Liver (tissue), 7 donors: ENCODE measurements at regions not wholly inside any gene's neighbourhood (a gene's known extent, or its start where the extent isn't known, plus 50 kb on each side); places are given as distances from the start of the nearest gene placed in this dataset.

Experiments used
- DNase-seq: peaks from one replicate; pipeline ENCODE4 v3.0.0-alpha.2; 2017; ENCODE audit warnings: low spot score
- H3K27ac ChIP-seq, 2 donors: one replicate each; pipeline ENCODE4 v1.7.0; 2013; ENCODE audit warnings: inconsistent platforms in 2 of 2, low read length in 2 of 2, control low read depth in 1 of 2, low read depth in 1 of 2, mild to moderate bottlenecking in 1 of 2
- H3K27me3 ChIP-seq, 4 donors: one replicate each; pipeline versions ENCODE4 v1.6.1 to v1.7.0; 2013; ENCODE audit warnings: low read length in 3 of 4, inconsistent platforms in 1 of 4, mild to moderate bottlenecking in 1 of 4, moderate library complexity in 1 of 4; ENCODE audit not compliant: control insufficient read depth in 4 of 4, insufficient read depth in 4 of 4
- H3K36me3 ChIP-seq, 4 donors: one replicate each; pipeline versions ENCODE4 v1.6.1 to v1.7.0; 2013; ENCODE audit warnings: low read length in 3 of 4, mild to moderate bottlenecking in 3 of 4, low read depth in 1 of 4, moderate library complexity in 1 of 4; ENCODE audit not compliant: control insufficient read depth in 4 of 4, insufficient read depth in 3 of 4
- H3K4me1 ChIP-seq, 4 donors: one replicate each; pipeline versions ENCODE4 v1.6.1 to v1.7.0; 2013; ENCODE audit warnings: low read length in 3 of 4, mild to moderate bottlenecking in 3 of 4, moderate library complexity in 1 of 4; ENCODE audit not compliant: control insufficient read depth in 4 of 4, insufficient read depth in 4 of 4
- H3K4me3 ChIP-seq, 3 donors: one replicate each; pipeline versions ENCODE4 v1.6.1 to v1.7.0; 2013; ENCODE audit warnings: low read length in 3 of 3, control low read depth in 1 of 3, low read depth in 1 of 3, mild to moderate bottlenecking in 1 of 3
- H3K9ac ChIP-seq, 2 donors: one replicate each; pipeline ENCODE4 v1.7.0; 2013; ENCODE audit warnings: low read length in 2 of 2, mild to moderate bottlenecking in 2 of 2, moderate library complexity in 2 of 2, control low read depth in 1 of 2, low read depth in 1 of 2
- H3K9me3 ChIP-seq, 4 donors: one replicate each; pipeline versions ENCODE4 v1.6.1 to v1.7.0; 2013; ENCODE audit warnings: low read length in 3 of 4; ENCODE audit not compliant: control insufficient read depth in 4 of 4
- GABPA ChIP-seq, 2 donors: IDR thresholded peaks in 1 of 2; conservative IDR thresholded peaks in 1 of 2; 2 replicates each; pipeline ENCODE4 v1.6.1; 2016; ENCODE audit warnings: antibody characterized with exemption in 2 of 2, mild to moderate bottlenecking in 1 of 2, moderate library complexity in 1 of 2
- HNF4A ChIP-seq, 2 donors: conservative IDR thresholded peaks; 2 replicates each; pipeline ENCODE4 v1.6.1; 2016; ENCODE audit warnings: antibody characterized with exemption in 2 of 2, mild to moderate bottlenecking in 2 of 2
- HNF4G ChIP-seq: IDR thresholded peaks from 2 replicates; pipeline ENCODE4 v1.6.1; 2016; ENCODE audit warnings: antibody characterized with exemption
- JUND ChIP-seq, 2 donors: IDR thresholded peaks; 2 replicates each; pipeline ENCODE4 v1.6.1; 2016; ENCODE audit warnings: antibody characterized with exemption in 2 of 2
- RAD21 ChIP-seq, 2 donors: IDR thresholded peaks; 2 replicates each; pipeline ENCODE4 v1.6.1; 2016; ENCODE audit warnings: antibody characterized with exemption in 2 of 2, mild to moderate bottlenecking in 2 of 2
- RXRA ChIP-seq, 2 donors: IDR thresholded peaks; 2 replicates each; pipeline ENCODE4 v1.6.1; 2017 to 2018; ENCODE audit warnings: antibody characterized with exemption in 2 of 2, mild to moderate bottlenecking in 1 of 2
- SP1 ChIP-seq: IDR thresholded peaks from 2 replicates; pipeline ENCODE4 v1.6.1; 2018; ENCODE audit warnings: antibody characterized with exemption, mild to moderate bottlenecking
- WGBS: extraction: QIAGEN DNeasy Blood & Tissue Kit; methylation state at CpG from one replicate; pipeline ENCODE4 v1.1.7; 2013; 5-methylcytosine and 5-hydroxymethylcytosine counted together
- TF ChIP-seq, protein P1 (sequence below): IDR thresholded peaks from 2 replicates; pipeline ENCODE4 v1.6.1; 2016; ENCODE audit warnings: antibody characterized with exemption
- TF ChIP-seq, protein P2 (sequence below): IDR thresholded peaks from 2 replicates; pipeline ENCODE4 v1.6.1; 2016; ENCODE audit warnings: antibody characterized with exemption
- TF ChIP-seq, protein P3 (sequence below): IDR thresholded peaks from 2 replicates; pipeline ENCODE4 v1.6.1; 2016; ENCODE audit warnings: antibody characterized with exemption, mild to moderate bottlenecking
- donor health status: healthy.
- donor health status: healthy.
- donor health status: healthy.
- donor health status: healthy.

- no peak for TF ChIP-seq HNF4G
- TF ChIP-seq, protein P1, sequence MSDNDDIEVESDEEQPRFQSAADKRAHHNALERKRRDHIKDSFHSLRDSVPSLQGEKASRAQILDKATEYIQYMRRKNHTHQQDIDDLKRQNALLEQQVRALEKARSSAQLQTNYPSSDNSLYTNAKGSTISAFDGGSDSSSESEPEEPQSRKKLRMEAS: no peak
- TF ChIP-seq, protein P2, sequence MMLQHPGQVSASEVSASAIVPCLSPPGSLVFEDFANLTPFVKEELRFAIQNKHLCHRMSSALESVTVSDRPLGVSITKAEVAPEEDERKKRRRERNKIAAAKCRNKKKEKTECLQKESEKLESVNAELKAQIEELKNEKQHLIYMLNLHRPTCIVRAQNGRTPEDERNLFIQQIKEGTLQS: no peak
- TF ChIP-seq RXRA (IDR thresholded peaks at IDR 0.05): no peak
- TF ChIP-seq HNF4A (conservative IDR thresholded peaks at IDR 0.05): no peak
- TF ChIP-seq, protein P3, sequence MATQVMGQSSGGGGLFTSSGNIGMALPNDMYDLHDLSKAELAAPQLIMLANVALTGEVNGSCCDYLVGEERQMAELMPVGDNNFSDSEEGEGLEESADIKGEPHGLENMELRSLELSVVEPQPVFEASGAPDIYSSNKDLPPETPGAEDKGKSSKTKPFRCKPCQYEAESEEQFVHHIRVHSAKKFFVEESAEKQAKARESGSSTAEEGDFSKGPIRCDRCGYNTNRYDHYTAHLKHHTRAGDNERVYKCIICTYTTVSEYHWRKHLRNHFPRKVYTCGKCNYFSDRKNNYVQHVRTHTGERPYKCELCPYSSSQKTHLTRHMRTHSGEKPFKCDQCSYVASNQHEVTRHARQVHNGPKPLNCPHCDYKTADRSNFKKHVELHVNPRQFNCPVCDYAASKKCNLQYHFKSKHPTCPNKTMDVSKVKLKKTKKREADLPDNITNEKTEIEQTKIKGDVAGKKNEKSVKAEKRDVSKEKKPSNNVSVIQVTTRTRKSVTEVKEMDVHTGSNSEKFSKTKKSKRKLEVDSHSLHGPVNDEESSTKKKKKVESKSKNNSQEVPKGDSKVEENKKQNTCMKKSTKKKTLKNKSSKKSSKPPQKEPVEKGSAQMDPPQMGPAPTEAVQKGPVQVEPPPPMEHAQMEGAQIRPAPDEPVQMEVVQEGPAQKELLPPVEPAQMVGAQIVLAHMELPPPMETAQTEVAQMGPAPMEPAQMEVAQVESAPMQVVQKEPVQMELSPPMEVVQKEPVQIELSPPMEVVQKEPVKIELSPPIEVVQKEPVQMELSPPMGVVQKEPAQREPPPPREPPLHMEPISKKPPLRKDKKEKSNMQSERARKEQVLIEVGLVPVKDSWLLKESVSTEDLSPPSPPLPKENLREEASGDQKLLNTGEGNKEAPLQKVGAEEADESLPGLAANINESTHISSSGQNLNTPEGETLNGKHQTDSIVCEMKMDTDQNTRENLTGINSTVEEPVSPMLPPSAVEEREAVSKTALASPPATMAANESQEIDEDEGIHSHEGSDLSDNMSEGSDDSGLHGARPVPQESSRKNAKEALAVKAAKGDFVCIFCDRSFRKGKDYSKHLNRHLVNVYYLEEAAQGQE: no peak
- TF ChIP-seq GABPA (IDR thresholded peaks at IDR 0.05 in 1 of 2, conservative IDR thresholded peaks at IDR 0.05 in 1 of 2): no peak
- no peaks in the 10 kb centered on the region for H3K9me3 ChIP-seq
- H3K9ac ChIP-seq: no peak overlapping the region
- WGBS: 90% methylated on average over 3 of the region's 3 CpGs
- H3K36me3 ChIP-seq: no peaks in the 10 kb centered on the region
- H3K4me3 ChIP-seq: no peak overlapping the region
- peaks cover 3 to 9% (median 6%) of the 10 kb centered on the region in 4 donors for H3K4me1 ChIP-seq
- H3K27ac ChIP-seq: no peak overlapping the region
- H3K27me3 ChIP-seq: no peaks in the 10 kb centered on the region
- DNase-seq: no peak
Measured at GRCh38 chr1:185489406-185489805, 172.4 kb upstream of the IVNS1ABP start.

DNA sequence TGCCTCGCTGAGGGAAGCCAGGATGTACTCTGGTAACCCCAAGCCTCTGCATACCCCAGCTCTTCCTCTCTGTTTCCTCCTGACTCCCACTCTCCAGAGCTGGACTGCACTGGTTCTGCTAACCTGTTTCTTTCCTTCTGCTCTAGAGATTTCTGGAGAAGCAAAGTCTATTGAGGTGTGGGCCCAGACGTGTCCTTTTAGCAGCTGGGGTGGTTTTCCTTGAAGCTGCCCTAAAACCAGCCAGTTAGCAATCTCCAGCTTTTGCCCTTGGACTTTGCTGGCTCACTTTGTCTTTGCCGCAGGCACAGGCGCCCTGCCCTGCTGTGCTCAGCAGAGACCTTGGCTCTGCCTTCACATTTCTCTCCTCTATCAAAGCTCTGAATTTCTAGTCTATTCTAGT, 171.8 kb upstream of the IVNS1ABP start:
- Histone ChIP-seq H3K9ac (no peak overlapping the region), H3K27ac (no peak overlapping the region)

GRCh38 chr1:185487936-185488335, 170.9 kb upstream of the IVNS1ABP start:
- H3K4me1 ChIP-seq: peaks cover 5 to 19% (median 17%) of the 10 kb centered on the region in 4 donors
- H3K9me3 ChIP-seq: no peaks in the 10 kb centered on the region
- DNase-seq: no peak
- no peak overlapping the region for H3K4me3 ChIP-seq
- TF ChIP-seq GABPA (IDR thresholded peaks at IDR 0.05 in 1 of 2, conservative IDR thresholded peaks at IDR 0.05 in 1 of 2) (no peak), JUND (IDR thresholded peaks at IDR 0.05) (no peak), HNF4G (no peak), HNF4A (conservative IDR thresholded peaks at IDR 0.05) (no peak)
- 65% methylated on average over 2 of the region's 2 CpGs for WGBS
- no peak overlapping the region for H3K27ac ChIP-seq
- H3K9ac ChIP-seq: no peak overlapping the region
- no peaks in the 10 kb centered on the region for H3K36me3 ChIP-seq
- no peaks in the 10 kb centered on the region for H3K27me3 ChIP-seq

More for the DNA sequence above, 171.8 kb upstream of the IVNS1ABP start:
- no peaks in the 10 kb centered on the region for H3K27me3 ChIP-seq
- WGBS: 16% methylated on average over 4 of the region's 4 CpGs
- no peak overlapping the region for H3K4me3 ChIP-seq
- peak in 1 of 2 donors; percentile 27 for TF ChIP-seq RXRA (IDR thresholded peaks at IDR 0.05)
- TF ChIP-seq JUND (IDR thresholded peaks at IDR 0.05): no peak
- TF ChIP-seq HNF4A (conservative IDR thresholded peaks at IDR 0.05): peak; percentile 54 to 72
- TF ChIP-seq SP1: peak; percentile 48
- peak in 1 of 2 donors; percentile 37 for TF ChIP-seq RAD21 (IDR thresholded peaks at IDR 0.05)
- H3K9me3 ChIP-seq: no peaks in the 10 kb centered on the region
- H3K4me1 ChIP-seq: peaks cover 5 to 11% (median 10%) of the 10 kb centered on the region in 4 donors
- no peaks in the 10 kb centered on the region for H3K36me3 ChIP-seq
- DNase-seq: no peak
